HG03521 (cell line): ENCODE measurements at regions not wholly inside any gene's neighbourhood (a gene's known extent, or its start where the extent isn't known, plus 50 kb on each side); places are given as distances from the start of the nearest gene placed in this dataset.

Experiments
- ATAC-seq: cut with Tn5 transposase; IDR thresholded peaks from one replicate; pipeline ENCODE4 v1.9.1; 2021; ENCODE audit warnings: mild to moderate bottlenecking, moderate library complexity; ENCODE audit not compliant: unreplicated experiment

DNA sequence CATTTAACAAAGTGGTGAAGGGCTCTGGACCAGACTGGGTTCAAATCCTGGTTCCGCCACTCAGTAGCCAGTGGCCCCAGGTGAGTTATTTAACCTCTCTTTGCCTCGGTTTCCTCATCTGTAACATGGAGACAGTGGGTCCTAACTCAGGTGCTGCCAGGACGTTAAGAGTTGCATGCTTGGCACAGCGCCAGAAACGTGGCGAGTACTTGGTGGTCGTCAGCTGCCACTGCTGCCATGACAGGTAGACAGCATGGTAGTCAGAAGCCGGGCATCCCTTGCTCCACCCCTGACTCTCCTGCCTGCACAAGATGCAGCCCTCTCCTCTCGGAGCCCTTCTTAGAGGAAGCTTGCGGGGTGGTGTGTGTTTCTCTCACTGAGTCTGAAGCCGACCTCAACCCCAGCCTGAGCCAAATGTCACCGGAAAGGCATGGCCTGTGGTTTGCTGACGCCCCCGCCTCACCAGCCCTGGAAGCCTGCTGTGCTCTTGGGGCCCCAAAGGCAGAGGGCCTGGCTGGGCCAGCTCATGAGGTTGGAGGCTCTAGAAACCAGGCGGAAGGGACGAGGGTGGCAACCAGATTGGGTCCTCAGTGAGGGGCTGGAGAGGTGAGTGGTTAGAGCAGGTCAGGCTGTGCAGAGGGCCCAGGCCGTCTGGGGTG, 160.8 kb upstream of the TLE3 start:
- ATAC-seq = no peak

DNA sequence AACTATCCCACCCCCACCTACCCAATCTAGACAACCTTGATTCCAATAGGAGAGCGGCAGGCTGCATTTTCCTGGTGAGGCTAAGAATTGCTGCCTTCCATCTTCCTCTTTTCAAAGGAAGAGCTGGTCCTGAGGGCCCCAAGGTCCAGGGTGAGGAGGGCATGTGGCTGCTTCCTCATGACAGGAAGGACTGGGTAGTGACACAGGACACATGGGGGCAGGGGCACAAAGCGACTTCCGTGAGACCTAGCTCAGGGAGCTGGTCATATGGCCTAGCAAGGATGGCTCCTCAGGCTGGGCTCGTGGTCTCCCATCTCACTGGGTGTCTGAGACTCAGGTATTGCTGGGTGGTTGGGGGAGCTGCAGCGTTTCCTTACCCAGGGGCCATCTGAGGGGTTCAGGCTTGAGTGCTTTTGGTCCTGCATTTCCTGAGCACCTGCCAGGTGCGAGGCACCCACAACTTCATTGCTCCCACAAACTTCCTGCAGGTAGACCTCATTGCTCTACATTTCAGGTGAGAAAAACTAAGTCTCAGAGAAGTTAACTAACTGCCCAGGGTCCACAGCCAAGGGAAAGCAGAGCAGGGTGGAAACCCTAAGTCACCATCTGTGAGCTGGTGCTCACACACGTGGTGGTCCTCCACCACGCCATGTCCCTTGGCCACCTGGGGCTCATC, 160.0 kb upstream of the TLE3 start:
- no peak for ATAC-seq

DNA sequence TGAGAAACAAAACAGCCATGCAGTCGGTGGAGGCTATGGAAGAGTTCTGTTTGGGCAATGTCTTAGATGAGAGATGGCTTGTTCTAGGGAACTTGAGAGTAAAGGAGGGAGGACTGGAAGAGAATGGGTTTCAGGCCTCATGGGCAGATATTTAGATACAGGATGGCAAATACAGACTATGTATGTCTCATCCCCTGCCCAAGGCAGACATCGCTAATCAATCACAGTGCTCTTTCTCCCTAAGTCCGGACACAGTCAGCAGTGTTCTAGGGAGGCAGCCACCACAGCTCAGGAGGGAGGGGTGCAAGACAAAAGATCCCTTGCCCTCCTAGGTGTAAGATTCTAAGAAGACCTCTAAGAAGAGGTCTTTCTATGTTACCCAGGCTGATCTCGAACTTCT, 159.3 kb upstream of the TLE3 start:
- no peak for ATAC-seq

DNA sequence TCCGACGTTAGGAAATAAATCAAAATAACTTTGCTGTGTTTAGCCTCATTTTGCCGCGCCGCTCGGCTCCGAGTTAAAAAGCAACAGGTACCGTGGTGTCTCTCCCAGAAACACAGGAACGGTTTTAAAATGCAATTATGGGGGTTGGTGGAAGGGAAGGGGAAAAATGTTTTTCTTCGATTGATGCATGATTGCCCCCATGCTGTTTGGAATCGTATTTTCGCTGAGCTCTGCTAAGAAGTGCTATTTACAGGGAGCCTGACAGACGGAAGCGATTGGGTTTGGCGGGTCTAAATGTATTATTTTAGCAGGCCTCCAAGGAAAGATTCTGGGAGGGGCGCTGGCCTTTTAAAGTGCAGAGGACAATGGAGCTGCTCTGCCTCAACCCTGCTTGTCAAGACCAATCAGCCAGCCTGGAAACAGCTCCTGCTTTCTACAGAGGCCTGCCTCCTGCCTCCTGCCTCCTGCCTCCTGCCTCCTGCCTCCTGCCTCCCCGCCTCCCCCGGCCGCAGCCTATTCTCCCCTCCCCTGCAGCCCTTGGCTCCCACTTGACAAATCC, 156.7 kb upstream of the TLE3 start:
- no peak for ATAC-seq

DNA sequence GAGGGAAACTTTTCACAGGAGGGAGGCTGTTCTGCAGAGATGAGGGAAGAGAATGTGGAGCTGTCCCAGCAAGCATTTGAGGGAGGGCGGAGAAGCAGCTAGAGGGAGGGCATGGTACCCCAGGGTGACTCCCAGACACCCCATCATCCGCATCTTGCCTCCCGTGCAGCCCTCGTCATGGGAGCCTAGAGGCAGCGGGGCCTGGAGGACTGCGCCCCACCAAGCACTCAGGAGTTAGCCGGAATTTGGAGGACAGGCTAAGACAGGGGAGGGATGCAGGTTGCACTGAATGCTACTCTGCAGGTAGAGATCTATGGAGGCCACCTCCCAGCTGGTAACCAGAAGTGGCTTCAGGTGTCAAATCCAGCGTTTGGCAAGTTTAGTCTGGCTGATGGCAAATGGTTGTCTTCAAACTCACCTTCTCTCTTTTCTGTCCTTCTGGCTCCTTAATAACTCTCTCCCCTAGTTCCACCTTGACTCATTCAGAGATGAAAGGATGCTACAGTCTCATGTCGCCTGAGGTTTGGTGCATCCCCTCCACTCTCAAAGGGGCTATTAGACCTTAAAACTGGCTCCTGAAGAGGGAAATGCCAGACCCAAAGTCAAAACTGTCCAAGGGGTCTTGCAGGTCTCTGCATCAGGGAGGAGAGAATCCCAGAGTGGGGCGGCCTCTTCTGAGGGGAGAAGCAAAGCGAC, 155.9 kb upstream of the TLE3 start:
- ATAC-seq = no peak

DNA sequence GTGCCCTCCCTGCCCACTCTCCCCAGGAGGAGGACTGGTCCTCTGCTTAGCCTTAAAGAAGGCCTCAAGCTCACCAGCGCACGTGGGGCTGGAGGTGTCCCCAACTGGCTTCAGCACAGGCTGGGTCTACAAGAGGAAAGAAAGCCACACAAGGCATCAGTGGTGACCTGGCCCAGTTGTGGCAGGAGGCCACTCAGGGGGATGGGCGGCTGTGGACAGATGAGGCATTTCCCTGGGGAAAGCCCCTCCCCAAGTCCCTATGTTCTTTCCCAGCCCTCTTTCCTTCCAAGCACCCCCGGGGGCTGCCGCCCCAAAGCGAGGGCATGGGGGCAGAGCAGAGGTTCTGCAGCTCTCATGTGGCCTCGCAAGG, 155.2 kb upstream of the TLE3 start:
- ATAC-seq = no peak

DNA sequence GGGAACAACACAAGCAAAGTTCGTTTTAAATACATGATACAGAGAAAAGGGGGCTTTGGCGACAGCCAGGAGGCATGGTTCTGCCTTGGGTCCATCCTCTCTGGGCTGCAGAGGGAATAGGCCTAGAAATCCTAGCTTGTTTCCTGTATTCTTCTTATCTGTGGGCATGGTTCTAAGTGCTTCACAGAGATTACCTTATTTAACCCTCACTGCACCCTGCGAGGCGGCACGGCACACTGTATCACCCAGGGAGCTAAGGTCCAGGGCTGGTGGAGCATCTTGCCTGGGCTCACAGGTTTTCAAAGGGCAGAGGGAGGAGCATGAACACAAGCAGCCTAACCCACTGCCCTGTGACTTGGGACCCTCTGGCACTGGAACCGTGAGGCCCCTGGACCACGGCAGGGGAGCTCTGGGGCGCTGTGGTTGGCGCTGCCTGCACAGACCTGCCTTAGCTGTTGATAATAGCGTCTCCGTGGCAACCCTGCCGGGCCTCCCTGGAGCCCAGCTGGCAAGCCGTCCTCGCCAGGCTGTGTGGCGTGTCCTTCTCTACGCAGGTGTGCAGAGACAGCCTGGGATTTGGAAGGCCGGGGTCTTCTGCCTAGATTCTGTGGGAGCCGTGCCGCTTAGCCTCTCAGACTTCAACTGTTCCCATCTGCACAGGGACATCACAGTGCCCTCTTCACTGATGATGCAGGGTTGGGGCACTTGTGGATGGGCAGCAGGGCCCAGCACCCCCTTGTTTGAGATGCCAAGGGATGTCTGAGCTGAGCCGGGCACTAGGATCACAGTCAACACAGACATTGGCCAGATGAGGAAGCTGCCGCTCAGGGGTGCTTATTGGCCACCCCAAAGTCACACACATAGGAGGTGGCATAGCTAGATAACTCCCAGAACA, 154.6 kb upstream of the TLE3 start:
- no peak for ATAC-seq

DNA sequence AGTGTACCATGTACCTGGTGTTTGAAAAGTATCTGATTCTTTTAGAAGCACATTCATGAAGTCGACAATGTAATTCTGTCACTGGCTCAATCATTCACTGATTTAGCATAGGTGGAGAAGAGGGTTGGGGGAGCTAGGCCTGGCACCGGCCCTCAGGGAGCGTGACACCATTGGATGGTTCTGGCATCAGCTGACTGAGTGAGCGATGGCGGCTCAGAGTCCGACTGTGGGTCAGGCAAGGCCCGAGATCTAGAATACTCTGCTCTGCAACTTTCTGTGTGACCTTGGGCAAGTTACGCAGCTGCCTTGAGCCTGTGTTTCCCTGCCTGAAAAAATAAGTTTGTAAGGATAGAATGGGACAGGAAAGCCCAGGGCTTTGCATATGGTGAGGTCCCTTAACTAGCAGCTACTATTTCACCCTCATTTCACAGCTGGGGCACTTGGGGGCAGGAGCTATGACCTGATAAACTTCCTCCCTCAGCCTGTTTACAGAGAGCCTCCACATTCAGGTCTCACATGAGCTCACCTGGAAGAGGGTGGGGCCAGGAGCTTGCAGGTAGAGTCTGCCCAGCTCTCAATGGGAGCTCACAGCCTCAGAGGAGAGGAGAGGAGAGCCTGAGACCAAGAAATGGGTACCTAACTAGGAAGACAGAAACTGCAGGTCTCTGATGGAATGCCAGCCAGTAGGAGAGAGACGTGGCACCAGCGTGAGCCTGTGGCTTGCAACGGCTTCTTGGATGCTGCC, 153.7 kb upstream of the TLE3 start:
- ATAC-seq = no peak

DNA sequence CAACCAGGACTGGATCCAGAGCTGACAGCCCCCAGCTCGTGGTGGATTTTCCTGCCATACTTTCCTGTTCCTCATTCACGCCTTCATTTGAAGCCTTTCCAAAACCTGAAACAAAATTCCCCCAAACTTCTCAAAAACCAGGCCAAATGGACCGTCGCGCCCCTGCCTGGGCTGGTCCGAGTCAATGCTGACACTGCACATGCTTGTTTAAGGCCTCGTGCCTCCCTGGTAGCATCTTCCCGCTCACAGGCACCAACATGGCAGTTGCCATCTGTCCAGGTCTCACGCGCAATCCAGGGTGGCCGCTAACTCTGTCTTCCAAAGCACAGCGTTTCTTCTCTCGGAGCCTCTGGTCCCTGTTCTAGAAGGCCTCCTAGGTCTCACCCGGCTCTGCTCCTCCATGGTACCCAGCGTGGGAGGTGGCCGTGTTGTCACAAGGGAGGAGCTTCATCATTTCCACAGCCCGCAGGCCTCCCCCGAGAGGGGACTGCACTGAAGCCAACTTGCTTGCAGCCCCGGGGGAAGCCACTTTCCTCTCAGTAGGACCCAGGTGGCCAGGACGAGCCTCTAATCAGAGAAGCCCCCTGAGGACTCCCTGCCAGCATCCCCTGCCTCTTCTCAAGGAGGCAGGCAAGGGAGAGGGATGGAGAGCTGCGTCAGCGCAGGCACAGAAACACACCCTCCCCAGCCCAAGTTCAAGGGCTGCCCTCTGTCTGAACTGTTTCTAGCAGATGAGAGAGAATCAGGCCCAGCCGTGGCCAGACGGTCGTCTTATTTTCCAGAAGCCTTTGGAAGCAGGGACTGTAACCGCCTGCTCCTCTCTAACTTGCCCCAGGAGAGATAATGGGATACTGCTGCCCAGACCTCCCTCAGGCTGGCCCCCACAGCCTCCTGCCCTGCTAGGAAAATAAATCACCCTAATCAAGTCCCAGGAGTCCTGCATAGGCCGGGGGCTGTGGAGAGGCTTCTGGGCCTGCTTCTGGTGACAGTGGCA, 152.8 kb upstream of the TLE3 start:
- ATAC-seq = no peak

DNA sequence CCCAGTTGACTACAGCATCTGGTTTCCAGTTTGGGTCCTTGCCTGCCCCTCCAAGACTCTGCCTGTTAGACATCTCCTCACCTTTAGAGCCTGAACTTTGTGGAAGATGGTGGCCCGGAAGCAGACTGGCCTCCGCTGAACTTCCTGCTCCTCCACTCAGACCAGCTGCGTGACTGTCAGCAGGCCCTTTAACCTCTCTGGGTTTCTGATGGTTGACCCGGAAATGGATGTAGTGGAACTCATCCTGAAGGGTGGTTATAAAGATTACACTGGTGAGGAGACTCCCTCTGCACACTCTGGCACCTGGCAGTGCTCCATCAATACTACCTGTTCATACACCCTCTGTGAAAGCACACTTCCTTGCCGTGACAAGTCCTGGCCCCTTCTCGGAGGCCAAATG, 151.9 kb upstream of the TLE3 start:
- ATAC-seq = no peak

DNA sequence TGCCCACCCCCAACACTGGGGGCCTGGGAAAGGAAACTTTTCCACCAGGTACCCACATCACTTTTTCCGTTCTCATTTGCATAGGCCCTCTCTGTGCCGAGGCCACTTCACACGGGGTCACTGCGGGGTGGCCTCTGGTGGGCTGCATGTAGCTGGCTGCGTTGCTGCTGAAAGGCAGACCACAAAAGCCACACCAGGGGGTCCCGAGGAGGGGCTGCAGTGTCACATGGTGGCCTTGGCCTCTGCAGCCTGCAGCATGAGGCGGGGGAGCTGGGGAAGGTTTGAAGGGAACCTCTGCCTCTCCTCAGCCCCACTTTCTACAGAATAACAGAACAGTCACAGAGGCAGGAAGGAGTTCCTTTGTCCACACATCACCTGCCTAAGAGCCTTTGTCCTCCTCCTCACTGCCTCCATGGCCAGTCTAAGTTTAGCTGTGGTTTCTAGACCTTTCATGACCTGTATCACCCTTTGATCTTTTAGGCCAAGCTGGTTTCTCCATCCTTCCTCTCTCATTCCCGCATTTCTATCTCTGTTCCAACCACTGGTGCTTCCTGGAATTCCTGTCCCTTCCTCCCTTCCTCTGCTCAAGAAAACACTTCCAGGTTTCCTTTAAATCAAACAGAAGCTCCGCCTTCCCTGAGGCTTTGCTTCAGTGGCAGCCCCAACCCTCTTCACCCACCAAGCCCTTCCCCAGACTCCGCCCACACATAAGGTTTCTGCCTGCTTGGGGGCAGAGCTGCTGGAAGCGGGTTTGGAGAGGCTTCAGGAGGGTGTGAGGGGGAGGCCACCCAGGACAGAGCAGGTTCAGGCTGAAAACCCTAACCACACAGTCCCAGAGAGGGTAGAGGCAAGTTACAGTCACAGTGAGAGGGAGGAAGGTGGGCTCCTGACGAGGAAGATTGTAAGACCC, 150.7 kb upstream of the TLE3 start:
- no peak for ATAC-seq

DNA sequence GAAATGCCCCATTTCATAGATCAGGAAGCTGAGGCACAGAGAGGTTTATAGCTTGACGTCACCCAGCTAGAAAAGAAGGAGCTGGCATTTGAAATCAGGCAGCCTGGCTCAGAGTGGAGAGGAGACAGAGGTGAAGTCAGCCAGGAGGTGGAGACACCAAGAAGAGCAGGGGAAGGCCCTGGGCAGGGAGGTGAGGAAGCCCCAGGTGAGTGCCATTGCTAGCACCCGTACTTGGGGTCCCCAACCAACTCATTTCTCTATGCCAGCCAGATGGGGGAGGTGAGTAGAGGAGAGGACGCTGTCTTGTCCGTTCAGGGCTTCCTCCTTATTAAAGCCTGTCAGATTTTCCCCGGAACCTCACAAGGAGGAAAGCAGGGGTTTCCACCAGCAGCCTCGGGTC, 149.6 kb upstream of the TLE3 start:
- no peak for ATAC-seq

DNA sequence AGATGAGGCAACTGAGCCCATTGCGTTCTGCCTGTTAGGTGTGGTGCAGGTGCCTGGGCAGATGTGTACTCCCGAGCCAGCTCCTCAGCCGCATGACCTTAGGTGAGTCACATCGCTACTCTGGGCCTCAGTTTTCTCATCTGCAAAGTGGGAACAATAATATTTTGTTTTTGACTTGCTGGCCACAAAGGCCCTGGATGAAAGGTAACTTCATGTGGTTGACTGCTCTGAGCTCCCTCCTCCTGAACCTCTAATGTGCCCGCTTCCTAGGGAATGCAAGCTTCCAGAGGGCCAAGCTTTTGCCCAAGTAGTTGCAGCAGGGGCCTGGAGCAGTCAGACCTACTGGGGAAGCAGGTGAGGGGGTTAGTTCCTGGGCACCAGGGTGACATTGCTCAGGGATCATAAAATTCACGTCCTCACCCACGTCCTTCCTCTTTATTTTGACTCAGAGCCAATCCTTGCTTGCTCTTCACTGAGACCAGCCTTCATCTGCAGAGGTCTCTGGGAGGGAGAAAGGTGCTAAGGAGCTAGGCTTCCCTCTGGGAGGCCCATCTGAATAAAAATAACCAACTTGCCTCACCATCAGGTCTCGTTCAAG, 149.0 kb upstream of the TLE3 start:
- no peak for ATAC-seq

DNA sequence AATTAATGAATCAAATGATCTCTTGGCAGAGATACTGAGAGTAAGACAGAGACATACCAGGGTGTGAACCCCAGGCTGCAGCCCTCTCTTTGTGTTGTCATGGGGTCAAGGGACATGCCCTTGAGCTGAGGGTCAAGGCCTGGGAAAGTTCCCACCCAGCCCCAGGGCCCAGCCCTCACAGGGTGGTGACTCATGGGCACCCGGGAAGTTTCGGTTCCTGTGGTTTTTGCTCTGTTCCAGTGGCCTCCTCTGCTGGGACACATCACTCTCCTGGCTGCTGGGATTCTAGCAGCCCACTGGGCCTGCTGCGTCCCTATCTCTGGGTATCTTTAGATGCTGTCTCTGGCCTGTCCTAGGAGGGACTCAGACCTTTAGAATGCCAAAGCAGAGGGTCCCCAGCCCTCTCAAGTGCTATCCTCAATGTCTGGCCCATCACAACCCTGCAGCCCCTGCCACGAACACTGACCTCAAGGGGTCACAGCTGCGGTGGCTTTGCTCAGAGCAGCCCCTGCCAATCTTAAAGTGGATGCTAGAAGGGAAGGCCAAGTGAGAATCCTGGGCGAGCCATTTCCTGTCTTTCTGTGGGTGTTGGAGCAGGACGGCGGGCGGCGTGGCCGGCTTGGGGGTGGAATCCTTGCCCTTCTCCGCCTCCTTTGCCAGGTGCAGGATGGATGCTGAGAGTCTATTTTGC, 148.4 kb upstream of the TLE3 start:
- ATAC-seq = no peak

DNA sequence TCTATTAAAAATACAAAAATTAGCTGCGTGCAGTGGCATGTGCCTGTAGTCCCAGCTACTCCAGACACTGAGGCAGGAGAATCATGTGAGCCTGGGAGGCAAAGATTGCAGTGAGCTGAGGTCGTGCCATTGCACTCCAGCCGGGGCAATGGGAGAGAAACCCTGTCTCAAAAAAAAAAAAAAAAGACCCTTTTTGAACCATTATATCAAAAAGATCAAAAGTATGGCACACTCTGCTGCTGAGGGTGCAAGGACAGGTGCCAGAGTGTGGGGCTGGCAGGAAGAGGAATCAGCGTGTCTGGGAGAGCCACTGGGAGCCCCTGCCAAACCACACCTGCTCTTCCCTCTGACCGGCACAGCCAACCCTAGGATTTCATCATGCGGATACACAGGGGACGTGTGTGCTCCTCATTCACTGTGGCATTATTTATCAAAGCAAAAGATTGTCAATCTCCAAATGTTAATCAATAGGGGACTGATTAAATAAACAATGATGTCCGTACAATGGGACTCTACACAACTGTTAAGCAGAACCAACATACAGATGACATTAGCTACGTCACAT, 147.3 kb upstream of the TLE3 start:
- ATAC-seq = no peak

DNA sequence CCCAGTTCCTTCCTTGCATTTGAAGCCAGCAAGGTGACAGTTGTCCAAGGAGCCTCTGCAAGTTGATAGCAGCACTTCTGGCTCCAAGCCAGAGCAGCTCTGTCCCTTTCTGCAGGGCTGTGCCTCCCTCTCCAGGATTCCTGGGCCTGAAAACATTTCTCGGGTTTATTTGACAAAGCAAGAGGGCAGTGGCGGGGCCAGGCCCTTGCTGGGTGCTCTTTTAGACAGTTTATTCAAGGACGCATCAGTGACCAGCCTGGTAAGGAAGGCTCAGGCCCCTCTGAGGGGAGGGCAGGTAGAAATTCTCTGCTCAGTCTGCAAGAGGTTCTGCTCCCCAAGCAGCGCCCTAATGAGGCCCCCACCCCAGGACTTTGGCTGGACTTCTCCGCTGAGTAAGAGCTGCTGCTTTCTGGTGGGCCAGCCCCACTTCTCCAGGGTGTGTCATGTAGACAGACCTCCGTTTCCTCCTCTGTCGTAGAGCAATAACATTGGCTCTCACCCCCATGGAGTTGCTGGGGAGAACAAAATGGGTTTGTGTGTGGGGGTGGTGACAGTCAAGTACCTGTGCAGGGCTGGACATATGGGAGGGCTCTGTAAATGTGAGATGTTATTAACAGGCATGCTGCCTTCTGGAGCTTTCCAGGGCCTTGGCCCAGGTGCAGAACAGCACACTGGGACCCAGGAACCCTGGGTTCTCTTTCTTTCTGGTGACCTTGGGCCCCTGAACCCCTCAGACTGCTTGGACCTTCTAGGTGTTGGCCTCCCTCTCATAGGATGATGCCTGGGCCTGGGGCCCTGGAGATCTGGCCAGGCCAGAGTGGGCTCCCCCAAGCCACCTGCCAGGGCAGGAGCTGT, 146.2 kb upstream of the TLE3 start:
- ATAC-seq = no peak
